Smooth muscle cell (in vitro differentiated cells): ENCODE measurements at regions not wholly inside any gene's neighbourhood (a gene's known extent, or its start where the extent isn't known, plus 50 kb on each side); places are given as distances from the start of the nearest gene placed in this dataset.

Experiments used
- DNase-seq: peaks from one replicate; lab custom pipeline; 2025; ENCODE audit not compliant: unreplicated experiment; lab: John Stamatoyannopoulos, UW
- H2AFZ ChIP-seq: fragments of 200-600 bp; sonication (generic); 2 replicates; pipeline ENCODE4 v1.6.0; 2016; ENCODE audit warnings: antibody characterized with exemption, low read depth, mild to moderate bottlenecking
- H3F3A ChIP-seq: fragments of 200-600 bp; sonication (generic); 2 replicates; pipeline ENCODE4 v1.6.0; 2017; ENCODE audit warnings: antibody characterized with exemption, low read depth
- H3K27ac ChIP-seq: fragments of 200-600 bp; sonication (generic); 2 replicates; pipeline ENCODE4 v1.5.1; 2016; ENCODE audit warnings: low read depth, mild to moderate bottlenecking
- H3K27me3 ChIP-seq: fragments of 200-600 bp; sonication (generic); 2 replicates; pipeline ENCODE4 v1.6.1; 2016; ENCODE audit warnings: low read depth, mild to moderate bottlenecking
- H3K36me3 ChIP-seq: fragments of 200-600 bp; sonication (generic); 2 replicates; pipeline ENCODE4 v1.5.1; 2016; ENCODE audit warnings: low read depth
- H3K4me1 ChIP-seq: fragments of 200-600 bp; sonication (generic); 2 replicates; pipeline ENCODE4 v1.5.1; 2016; ENCODE audit warnings: low read depth
- H3K4me2 ChIP-seq: fragments of 200-600 bp; sonication (generic); 2 replicates; pipeline ENCODE4 v1.6.0; 2016; ENCODE audit warnings: mild to moderate bottlenecking
- H3K4me3 ChIP-seq: fragments of 200-600 bp; sonication (generic); 2 replicates; pipeline ENCODE4 v1.5.1; 2016; ENCODE audit warnings: mild to moderate bottlenecking
- H3K79me2 ChIP-seq: fragments of 200-600 bp; sonication (generic); 2 replicates; pipeline ENCODE4 v1.6.0; 2016; ENCODE audit warnings: low read depth, mild to moderate bottlenecking
- H3K9ac ChIP-seq: fragments of 200-600 bp; sonication (generic); 2 replicates; pipeline ENCODE4 v1.6.0; 2016; ENCODE audit warnings: low read depth
- H3K9me3 ChIP-seq: fragments of 200-600 bp; sonication (generic); replicated peaks from 2 replicates; pipeline ENCODE4 v1.5.1; 2016; ENCODE audit warnings: low read depth
- H4K20me1 ChIP-seq: fragments of 200-600 bp; sonication (generic); 2 replicates; pipeline ENCODE4 v1.6.0; 2016; ENCODE audit warnings: low read depth
- WGBS: methylation state at CpG from one replicate; pipeline ENCODE4 v1.1.7; 2016; ENCODE audit warnings: low lambda C conversion rate; 5-methylcytosine and 5-hydroxymethylcytosine counted together
- TF ChIP-seq, protein P1 (sequence below): fragments of 200-600 bp; sonication (generic); IDR thresholded peaks from 2 replicates; pipeline ENCODE4 v1.5.1; 2017; ENCODE audit warnings: borderline replicate concordance, mild to moderate bottlenecking, antibody characterized with exemption; ENCODE audit not compliant: insufficient read depth, poor library complexity, severe bottlenecking

GRCh38 chr2:212929116-212929515 is 222.3 kb downstream of the IKZF2 start:
- Histone ChIP-seq H3K4me3 (no peak overlapping the region), H4K20me1 (no peaks in the 10 kb centered on the region), H3F3A (no peaks in the 10 kb centered on the region), H3K4me2 (no peak overlapping the region), H3K4me1 (peaks cover 15% of the 10 kb centered on the region), H3K79me2 (no peaks in the 10 kb centered on the region), H3K36me3 (no peaks in the 10 kb centered on the region), H3K27ac (no peak overlapping the region), H2AFZ (no peak overlapping the region), H3K9ac (no peak overlapping the region), H3K9me3 (no peaks in the 10 kb centered on the region), H3K27me3 (no peaks in the 10 kb centered on the region)
- no peak for DNase-seq
- TF ChIP-seq, protein P1, sequence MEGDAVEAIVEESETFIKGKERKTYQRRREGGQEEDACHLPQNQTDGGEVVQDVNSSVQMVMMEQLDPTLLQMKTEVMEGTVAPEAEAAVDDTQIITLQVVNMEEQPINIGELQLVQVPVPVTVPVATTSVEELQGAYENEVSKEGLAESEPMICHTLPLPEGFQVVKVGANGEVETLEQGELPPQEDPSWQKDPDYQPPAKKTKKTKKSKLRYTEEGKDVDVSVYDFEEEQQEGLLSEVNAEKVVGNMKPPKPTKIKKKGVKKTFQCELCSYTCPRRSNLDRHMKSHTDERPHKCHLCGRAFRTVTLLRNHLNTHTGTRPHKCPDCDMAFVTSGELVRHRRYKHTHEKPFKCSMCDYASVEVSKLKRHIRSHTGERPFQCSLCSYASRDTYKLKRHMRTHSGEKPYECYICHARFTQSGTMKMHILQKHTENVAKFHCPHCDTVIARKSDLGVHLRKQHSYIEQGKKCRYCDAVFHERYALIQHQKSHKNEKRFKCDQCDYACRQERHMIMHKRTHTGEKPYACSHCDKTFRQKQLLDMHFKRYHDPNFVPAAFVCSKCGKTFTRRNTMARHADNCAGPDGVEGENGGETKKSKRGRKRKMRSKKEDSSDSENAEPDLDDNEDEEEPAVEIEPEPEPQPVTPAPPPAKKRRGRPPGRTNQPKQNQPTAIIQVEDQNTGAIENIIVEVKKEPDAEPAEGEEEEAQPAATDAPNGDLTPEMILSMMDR: no peak
- 79% methylated on average over 2 of the region's 2 CpGs for WGBS

GRCh38 chr2:212928681-212929080 is 222.7 kb downstream of the IKZF2 start:
- no peaks in the 10 kb centered on the region for H3K36me3 ChIP-seq
- H3K4me3 ChIP-seq: no peak overlapping the region
- no peaks in the 10 kb centered on the region for H3K79me2 ChIP-seq
- no peaks in the 10 kb centered on the region for H3K27me3 ChIP-seq
- H3K9ac ChIP-seq: no peak overlapping the region
- WGBS: 46% methylated on average over 4 of the region's 4 CpGs
- no peaks in the 10 kb centered on the region for H3K9me3 ChIP-seq
- no peaks in the 10 kb centered on the region for H3F3A ChIP-seq
- H4K20me1 ChIP-seq: no peaks in the 10 kb centered on the region
- TF ChIP-seq, protein P1: no peak
- no peak for DNase-seq
- no peak overlapping the region for H2AFZ ChIP-seq
- H3K4me2 ChIP-seq: no peak overlapping the region
- no peak overlapping the region for H3K27ac ChIP-seq
- peaks cover 15% of the 10 kb centered on the region for H3K4me1 ChIP-seq

DNA sequence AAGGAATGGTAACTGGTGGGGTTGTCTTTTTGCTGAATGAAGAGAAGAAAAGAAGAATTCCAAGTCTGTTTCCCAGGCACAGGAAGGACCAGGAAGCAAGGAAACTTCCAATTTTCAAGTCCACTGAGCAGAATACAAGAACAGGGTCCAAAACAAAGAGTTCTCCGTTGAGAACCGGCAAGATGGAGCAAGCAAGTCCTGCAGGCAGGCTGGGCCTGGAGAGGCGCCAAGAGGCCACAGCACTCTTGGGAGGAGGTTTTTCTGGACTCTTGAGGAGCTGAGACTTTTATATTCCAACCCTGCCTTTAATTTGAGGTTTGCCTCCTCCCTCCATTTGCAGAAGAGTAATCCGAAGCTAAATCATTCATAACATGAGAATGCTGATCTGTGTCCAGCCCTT is 224.5 kb downstream of the IKZF2 start:
- H3K27me3 ChIP-seq: no peaks in the 10 kb centered on the region
- no peaks in the 10 kb centered on the region for H4K20me1 ChIP-seq
- H3K36me3 ChIP-seq: no peaks in the 10 kb centered on the region
- H3F3A ChIP-seq: no peaks in the 10 kb centered on the region
- H2AFZ ChIP-seq: no peak overlapping the region
- H3K4me3 ChIP-seq: no peak overlapping the region
- no peaks in the 10 kb centered on the region for H3K9me3 ChIP-seq
- no peak overlapping the region for H3K27ac ChIP-seq
- H3K4me2 ChIP-seq: no peak overlapping the region
- TF ChIP-seq, protein P1: no peak
- 96% methylated on average over 4 of the region's 4 CpGs for WGBS
- H3K79me2 ChIP-seq: no peaks in the 10 kb centered on the region
- DNase-seq: no peak
- H3K9ac ChIP-seq: no peak overlapping the region
- H3K4me1 ChIP-seq: peaks cover 15% of the 10 kb centered on the region

- Histone ChIP-seq H3K4me2 (no peak overlapping the region), H4K20me1 (no peaks in the 10 kb centered on the region), H2AFZ (no peak overlapping the region), H3K79me2 (no peaks in the 10 kb centered on the region), H3K9ac (no peak overlapping the region), H3K27me3 (no peaks in the 10 kb centered on the region), H3F3A (no peaks in the 10 kb centered on the region), H3K27ac (no peak overlapping the region), H3K4me1 (peaks cover 3% of the 10 kb centered on the region), H3K36me3 (no peaks in the 10 kb centered on the region), H3K4me3 (no peak overlapping the region), H3K9me3 (no peaks in the 10 kb centered on the region)
- no peak for DNase-seq
- TF ChIP-seq, protein P1: no peak
- 93% methylated on average over 1 of the region's 1 CpG for WGBS
Observed at GRCh38 chr2:212923393-212923792, 228.0 kb downstream of the IKZF2 start.
